Embryonic facial prominence (tissue), 1 donor: ENCODE measurements at regions not wholly inside any gene's neighbourhood (a gene's known extent, or its start where the extent isn't known, plus 50 kb on each side); places are given as distances from the start of the nearest gene placed in this dataset.

Source experiments
- DNase-seq: peaks from one replicate; pipeline ENCODE4 v3.0.0-alpha.2; 2016; ENCODE audit errors: extremely low spot score

- DNase-seq = no peak
Measured at GRCh38 chr3:29033511-29033910, 247.4 kb upstream of the RBMS3 start.

- DNase-seq = no peak
Measured at GRCh38 chr3:29050155-29050554, 230.7 kb upstream of the RBMS3 start.

- no peak for DNase-seq
Measured at GRCh38 chr3:29057326-29057725, 223.5 kb upstream of the RBMS3 start.

- peak; percentile 39 for DNase-seq
Measured at GRCh38 chr3:29064085-29064484, 216.8 kb upstream of the RBMS3 start.

- peak; percentile 93 for DNase-seq
Measured at GRCh38 chr3:29065211-29065785, 215.6 kb upstream of the RBMS3 start.

- no peak for DNase-seq
Measured at GRCh38 chr3:29067007-29067406, 213.9 kb upstream of the RBMS3 start.

GRCh38 chr3:29070959-29071634 lies 209.8 kb upstream of the RBMS3 start:
- no peak for DNase-seq

- DNase-seq = no peak
Measured at GRCh38 chr3:29072611-29073010, 208.3 kb upstream of the RBMS3 start.

- no peak for DNase-seq
Measured at GRCh38 chr3:29077356-29077755, 203.5 kb upstream of the RBMS3 start.

- DNase-seq = no peak
Measured at GRCh38 chr3:29079358-29079757, 201.5 kb upstream of the RBMS3 start.

GRCh38 chr3:29080967-29081366 lies 199.9 kb upstream of the RBMS3 start:
- DNase-seq = no peak

GRCh38 chr3:29083081-29083480 lies 197.8 kb upstream of the RBMS3 start:
- DNase-seq = no peak

- DNase-seq = peak; percentile 65
Measured at GRCh38 chr3:29083676-29084075, 197.2 kb upstream of the RBMS3 start.

- no peak for DNase-seq
Measured at GRCh38 chr3:29088579-29088978, 192.3 kb upstream of the RBMS3 start.

- DNase-seq = no peak
Measured at GRCh38 chr3:29090912-29091597, 189.8 kb upstream of the RBMS3 start.

- DNase-seq = no peak
Measured at GRCh38 chr3:29091599-29092189, 189.2 kb upstream of the RBMS3 start.

GRCh38 chr3:29092348-29092747 lies 188.5 kb upstream of the RBMS3 start:
- DNase-seq = no peak

GRCh38 chr3:29099296-29099695 lies 181.6 kb upstream of the RBMS3 start:
- no peak for DNase-seq

GRCh38 chr3:29099775-29100174 lies 181.1 kb upstream of the RBMS3 start:
- DNase-seq = no peak

GRCh38 chr3:29100292-29100691 lies 180.6 kb upstream of the RBMS3 start:
- DNase-seq = no peak

- no peak for DNase-seq
Measured at GRCh38 chr3:29128001-29128400, 152.9 kb upstream of the RBMS3 start.

- no peak for DNase-seq
Measured at GRCh38 chr3:29137601-29138000, 143.3 kb upstream of the RBMS3 start.

- no peak for DNase-seq
Measured at GRCh38 chr3:29138171-29138570, 142.7 kb upstream of the RBMS3 start.
